Smooth muscle cell (in vitro differentiated cells): ENCODE measurements at regions not wholly inside any gene's neighbourhood (a gene's known extent, or its start where the extent isn't known, plus 50 kb on each side); places are given as distances from the start of the nearest gene placed in this dataset.

Experiments
- DNase-seq: peaks from one replicate; lab custom pipeline; 2025; ENCODE audit not compliant: unreplicated experiment; lab: John Stamatoyannopoulos, UW
- H2AFZ ChIP-seq: fragments of 200-600 bp; sonication (generic); 2 replicates; pipeline ENCODE4 v1.6.0; 2016; ENCODE audit warnings: antibody characterized with exemption, low read depth, mild to moderate bottlenecking
- H3F3A ChIP-seq: fragments of 200-600 bp; sonication (generic); 2 replicates; pipeline ENCODE4 v1.6.0; 2017; ENCODE audit warnings: antibody characterized with exemption, low read depth
- H3K27ac ChIP-seq: fragments of 200-600 bp; sonication (generic); 2 replicates; pipeline ENCODE4 v1.5.1; 2016; ENCODE audit warnings: low read depth, mild to moderate bottlenecking
- H3K27me3 ChIP-seq: fragments of 200-600 bp; sonication (generic); 2 replicates; pipeline ENCODE4 v1.6.1; 2016; ENCODE audit warnings: low read depth, mild to moderate bottlenecking
- H3K36me3 ChIP-seq: fragments of 200-600 bp; sonication (generic); 2 replicates; pipeline ENCODE4 v1.5.1; 2016; ENCODE audit warnings: low read depth
- H3K4me1 ChIP-seq: fragments of 200-600 bp; sonication (generic); 2 replicates; pipeline ENCODE4 v1.5.1; 2016; ENCODE audit warnings: low read depth
- H3K4me2 ChIP-seq: fragments of 200-600 bp; sonication (generic); 2 replicates; pipeline ENCODE4 v1.6.0; 2016; ENCODE audit warnings: mild to moderate bottlenecking
- H3K4me3 ChIP-seq: fragments of 200-600 bp; sonication (generic); 2 replicates; pipeline ENCODE4 v1.5.1; 2016; ENCODE audit warnings: mild to moderate bottlenecking
- H3K79me2 ChIP-seq: fragments of 200-600 bp; sonication (generic); 2 replicates; pipeline ENCODE4 v1.6.0; 2016; ENCODE audit warnings: low read depth, mild to moderate bottlenecking
- H3K9ac ChIP-seq: fragments of 200-600 bp; sonication (generic); 2 replicates; pipeline ENCODE4 v1.6.0; 2016; ENCODE audit warnings: low read depth
- H3K9me3 ChIP-seq: fragments of 200-600 bp; sonication (generic); replicated peaks from 2 replicates; pipeline ENCODE4 v1.5.1; 2016; ENCODE audit warnings: low read depth
- H4K20me1 ChIP-seq: fragments of 200-600 bp; sonication (generic); 2 replicates; pipeline ENCODE4 v1.6.0; 2016; ENCODE audit warnings: low read depth
- CTCF ChIP-seq: fragments of 200-600 bp; sonication (generic); IDR thresholded peaks from 2 replicates; pipeline ENCODE4 v1.5.1; 2017; ENCODE audit warnings: borderline replicate concordance, mild to moderate bottlenecking, antibody characterized with exemption; ENCODE audit not compliant: insufficient read depth, poor library complexity, severe bottlenecking
- whole genome bisulfite sequencing: methylation state at CpG from one replicate; pipeline ENCODE4 v1.1.7; 2016; ENCODE audit warnings: low lambda C conversion rate; 5-methylcytosine and 5-hydroxymethylcytosine counted together

- no peaks in the 10 kb centered on the region for H4K20me1 ChIP-seq
- H3K27ac ChIP-seq: no peak overlapping the region
- H3K79me2 ChIP-seq: no peaks in the 10 kb centered on the region
- no peak for TF ChIP-seq CTCF
- peaks cover 26% of the 10 kb centered on the region for H3K4me1 ChIP-seq
- no peaks in the 10 kb centered on the region for H3K36me3 ChIP-seq
- no peaks in the 10 kb centered on the region for H3K9me3 ChIP-seq
- DNase-seq: no peak
- no peak overlapping the region for H3K4me3 ChIP-seq
- H3K4me2 ChIP-seq: peak overlapping the region; percentile 66
- H2AFZ ChIP-seq: no peak overlapping the region
- H3K9ac ChIP-seq: no peak overlapping the region
- peaks cover 15% of the 10 kb centered on the region for H3K27me3 ChIP-seq
- WGBS: 16% methylated on average over 15 of the region's 15 CpGs
- peaks cover 4% of the 10 kb centered on the region for H3F3A ChIP-seq
Observed at GRCh38 chr1:38139738-38140487, 93.3 kb upstream of the POU3F1 start.

GRCh38 chr1:38138498-38139233 is 92.1 kb upstream of the POU3F1 start:
- Histone ChIP-seq H2AFZ (no peak overlapping the region), H4K20me1 (no peaks in the 10 kb centered on the region), H3K9ac (no peak overlapping the region), H3K9me3 (no peaks in the 10 kb centered on the region), H3K4me3 (no peak overlapping the region), H3K27me3 (peaks cover 23% of the 10 kb centered on the region), H3K4me2 (peak overlapping the region; percentile 53), H3K79me2 (no peaks in the 10 kb centered on the region), H3F3A (peaks cover 4% of the 10 kb centered on the region), H3K36me3 (no peaks in the 10 kb centered on the region), H3K4me1 (peaks cover 26% of the 10 kb centered on the region), H3K27ac (peak overlapping the region; percentile 39)
- no peak for TF ChIP-seq CTCF
- WGBS: 46% methylated on average over 6 of the region's 6 CpGs
- DNase-seq: no peak

- H3K79me2 ChIP-seq: no peaks in the 10 kb centered on the region
- peaks cover 26% of the 10 kb centered on the region for H3K4me1 ChIP-seq
- peaks cover 4% of the 10 kb centered on the region for H3F3A ChIP-seq
- no peak overlapping the region for H3K4me2 ChIP-seq
- DNase-seq: no peak
- H3K36me3 ChIP-seq: no peaks in the 10 kb centered on the region
- H3K27me3 ChIP-seq: peaks cover 20% of the 10 kb centered on the region
- no peak overlapping the region for H3K4me3 ChIP-seq
- no peaks in the 10 kb centered on the region for H3K9me3 ChIP-seq
- no peak for TF ChIP-seq CTCF
- no peak overlapping the region for H3K27ac ChIP-seq
- H4K20me1 ChIP-seq: no peaks in the 10 kb centered on the region
- no peak overlapping the region for H3K9ac ChIP-seq
- WGBS: 99% methylated on average over 3 of the region's 3 CpGs
- no peak overlapping the region for H2AFZ ChIP-seq
Observed at GRCh38 chr1:38137164-38137563, 90.6 kb upstream of the POU3F1 start.
